ENCODE measurements at regions not wholly inside any gene's neighbourhood (a gene's known extent, or its start where the extent isn't known, plus 50 kb on each side); places are given as distances from the start of the nearest gene placed in this dataset.

GRCh38 chr9:27925815-27926214 is 352.5 kb upstream of the C9orf72 start:
- DNase-seq = no peak

- DNase-seq = no peak
Measured at GRCh38 chr9:27929841-27930240, 356.6 kb upstream of the C9orf72 start.

GRCh38 chr9:27933210-27934025 is 360.1 kb upstream of the C9orf72 start:
- DNase-seq = no peak

GRCh38 chr9:27934471-27934870 is 361.2 kb upstream of the C9orf72 start:
- DNase-seq = no peak

GRCh38 chr9:27939186-27939585 is 365.9 kb upstream of the C9orf72 start:
- DNase-seq = no peak

GRCh38 chr9:27940535-27940934 is 367.3 kb upstream of the C9orf72 start:
- DNase-seq = no peak

- DNase-seq = no peak
Measured at GRCh38 chr9:27943501-27943900, 370.2 kb upstream of the C9orf72 start.

GRCh38 chr9:27945386-27945785 is 372.1 kb upstream of the C9orf72 start:
- DNase-seq = no peak

GRCh38 chr9:27950382-27950781 is 377.1 kb upstream of the C9orf72 start:
- DNase-seq = no peak

- DNase-seq = no peak
Measured at GRCh38 chr9:27954858-27955257, 381.6 kb upstream of the C9orf72 start.

GRCh38 chr9:27963836-27964235 is 390.6 kb upstream of the C9orf72 start:
- no peak for DNase-seq

- no peak for DNase-seq
Measured at GRCh38 chr9:27967210-27967609, 393.9 kb upstream of the C9orf72 start.

- DNase-seq = no peak
Measured at GRCh38 chr9:27977931-27978330, 404.6 kb upstream of the C9orf72 start.

GRCh38 chr9:27985714-27986113 is 412.4 kb upstream of the C9orf72 start:
- DNase-seq = no peak

GRCh38 chr9:27990524-27990923 is 417.2 kb upstream of the C9orf72 start:
- no peak for DNase-seq

GRCh38 chr9:27991221-27991620 is 417.9 kb upstream of the C9orf72 start:
- DNase-seq = no peak

- no peak for DNase-seq
Measured at GRCh38 chr9:28001096-28001495, 427.8 kb upstream of the C9orf72 start.

- DNase-seq = no peak
Measured at GRCh38 chr9:28004900-28005299, 431.6 kb upstream of the C9orf72 start.

- DNase-seq = no peak
Measured at GRCh38 chr9:28005779-28006178, 432.5 kb upstream of the C9orf72 start.

- DNase-seq = no peak
Measured at GRCh38 chr9:28007097-28007817, 434.0 kb upstream of the C9orf72 start.

- DNase-seq = no peak
Measured at GRCh38 chr9:28014212-28014611, 440.9 kb upstream of the C9orf72 start.

GRCh38 chr9:28024676-28025075 is 451.4 kb upstream of the C9orf72 start:
- DNase-seq = no peak

- DNase-seq = no peak
Measured at GRCh38 chr9:28025186-28025585, 451.9 kb upstream of the C9orf72 start.

GRCh38 chr9:28031521-28032267 is 458.4 kb upstream of the C9orf72 start:
- DNase-seq = no peak

All from CD4-positive, alpha-beta T cell treated with Interferon alpha-2 for 1 hour (primary cell).